ENCODE measurements at regions not wholly inside any gene's neighbourhood (a gene's known extent, or its start where the extent isn't known, plus 50 kb on each side); places are given as distances from the start of the nearest gene placed in this dataset.
"Not testable (repeated sequence)": the region's sequence is repeated elsewhere in the genome, so short reads cannot be mapped to it uniquely, and the experiment has no call there.

GRCh38 chr6:97939440-97940168 is 656.6 kb upstream of the MMS22L start:
- CTCF ChIA-PET: no interaction called here
- intact Hi-C loops (cut with DNase I, micrococcal nuclease): no loop called here
- Mint-ChIP-seq H3K9me3 (ENCODE audit: low read depth) (no peaks in the 10 kb centered on the region), H3K27ac (no peak overlapping the region), H3K4me1 (no peaks in the 10 kb centered on the region), H3K27me3 (no peaks in the 10 kb centered on the region), H3K4me3 (no peak overlapping the region), H3K36me3 (ENCODE audit: low read depth) (no peaks in the 10 kb centered on the region)
- ATAC-seq: no peak
- no peak for DNase-seq
- POLR2A ChIA-PET: no interaction called here

GRCh38 chr6:97947841-97948240 is 664.8 kb upstream of the MMS22L start:
- intact Hi-C loops (cut with DNase I, micrococcal nuclease): no loop called here
- H3K36me3 Mint-ChIP-seq (ENCODE audit: low read depth): no peaks in the 10 kb centered on the region
- CTCF ChIA-PET: no interaction called here
- ATAC-seq (no peak), DNase-seq (no peak)
- H3K4me1 Mint-ChIP-seq: no peaks in the 10 kb centered on the region
- no peaks in the 10 kb centered on the region for H3K27me3 Mint-ChIP-seq
- POLR2A ChIA-PET: no interaction called here
- H3K9me3 Mint-ChIP-seq (ENCODE audit: low read depth): no peaks in the 10 kb centered on the region
- H3K4me3 Mint-ChIP-seq: no peak overlapping the region
- H3K27ac Mint-ChIP-seq: no peak overlapping the region

GRCh38 chr6:97958134-97958533 is 675.1 kb upstream of the MMS22L start:
- intact Hi-C loops (cut with DNase I, micrococcal nuclease): no loop called here
- Mint-ChIP-seq H3K27ac (no peak overlapping the region), H3K9me3 (ENCODE audit: low read depth) (peaks cover 2% of the 10 kb centered on the region), H3K27me3 (no peaks in the 10 kb centered on the region), H3K4me1 (no peaks in the 10 kb centered on the region), H3K36me3 (ENCODE audit: low read depth) (no peaks in the 10 kb centered on the region), H3K4me3 (no peak overlapping the region)
- POLR2A ChIA-PET: no interaction called here
- DNase-seq (no peak), ATAC-seq (no peak)
- CTCF ChIA-PET: no interaction called here

- intact Hi-C loops (cut with DNase I, micrococcal nuclease): no loop called here
These were observed 680.2 kb upstream of the MMS22L start for GRCh38 chr6:97963193-97963592.

GRCh38 chr6:97969065-97969464 is 686.0 kb upstream of the MMS22L start:
- intact Hi-C loops (cut with DNase I, micrococcal nuclease): no loop called here

More at GRCh38 chr6:97963193-97963592, 680.2 kb upstream of the MMS22L start:
- Mint-ChIP-seq H3K27me3 (no peaks in the 10 kb centered on the region), H3K36me3 (ENCODE audit: low read depth) (no peaks in the 10 kb centered on the region), H3K4me1 (no peaks in the 10 kb centered on the region), H3K4me3 (no peak overlapping the region), H3K27ac (no peak overlapping the region), H3K9me3 (ENCODE audit: low read depth) (peaks cover 4% of the 10 kb centered on the region)
- no peak for ATAC-seq
- no peak for DNase-seq
- POLR2A ChIA-PET: no interaction called here
- CTCF ChIA-PET: no interaction called here

GRCh38 chr6:97977084-97977483 is 694.1 kb upstream of the MMS22L start:
- ATAC-seq (no peak), DNase-seq (no peak)
- Mint-ChIP-seq H3K36me3 (ENCODE audit: low read depth) (no peaks in the 10 kb centered on the region), H3K27ac (no peak overlapping the region), H3K4me3 (no peak overlapping the region), H3K4me1 (no peaks in the 10 kb centered on the region), H3K9me3 (ENCODE audit: low read depth) (no peaks in the 10 kb centered on the region), H3K27me3 (no peaks in the 10 kb centered on the region)
- POLR2A ChIA-PET: no interaction called here
- CTCF ChIA-PET: no interaction called here
- intact Hi-C loops (cut with DNase I, micrococcal nuclease): no loop called here

More at GRCh38 chr6:97969065-97969464, 686.0 kb upstream of the MMS22L start:
- H3K4me1 Mint-ChIP-seq: no peaks in the 10 kb centered on the region
- H3K27ac Mint-ChIP-seq: no peak overlapping the region
- POLR2A ChIA-PET: no interaction called here
- no peak overlapping the region for H3K4me3 Mint-ChIP-seq
- no peak for DNase-seq
- no peak for ATAC-seq
- no peaks in the 10 kb centered on the region for H3K36me3 Mint-ChIP-seq (ENCODE audit: low read depth)
- CTCF ChIA-PET: no interaction called here
- no peaks in the 10 kb centered on the region for H3K27me3 Mint-ChIP-seq
- H3K9me3 Mint-ChIP-seq (ENCODE audit: low read depth): peaks cover 4% of the 10 kb centered on the region

- intact Hi-C loops (cut with DNase I, micrococcal nuclease): no loop called here
- CTCF ChIA-PET: no interaction called here
- no peak overlapping the region for H3K27ac Mint-ChIP-seq
- H3K4me1 Mint-ChIP-seq: no peaks in the 10 kb centered on the region
- POLR2A ChIA-PET: no interaction called here
- H3K9me3 Mint-ChIP-seq (ENCODE audit: low read depth): no peaks in the 10 kb centered on the region
- H3K27me3 Mint-ChIP-seq: no peaks in the 10 kb centered on the region
- no peak for DNase-seq
- H3K4me3 Mint-ChIP-seq: no peak overlapping the region
- no peaks in the 10 kb centered on the region for H3K36me3 Mint-ChIP-seq (ENCODE audit: low read depth)
- no peak for ATAC-seq
These were observed 695.8 kb upstream of the MMS22L start for GRCh38 chr6:97978855-97979271.

GRCh38 chr6:97979285-97979684 is 696.3 kb upstream of the MMS22L start:
- intact Hi-C loops (cut with DNase I, micrococcal nuclease); H3K9me3 Mint-ChIP-seq (ENCODE audit: low read depth); H3K27me3 Mint-ChIP-seq; H3K27ac Mint-ChIP-seq; DNase-seq; H3K4me1 Mint-ChIP-seq; CTCF ChIA-PET; H3K36me3 Mint-ChIP-seq (ENCODE audit: low read depth); H3K4me3 Mint-ChIP-seq; ATAC-seq; POLR2A ChIA-PET: not testable (repeated sequence)

- CTCF ChIA-PET: no interaction called here
- intact Hi-C loops (cut with DNase I, micrococcal nuclease): no loop called here
- DNase-seq: no peak
- no peak for ATAC-seq
- POLR2A ChIA-PET: no interaction called here
- no peaks in the 10 kb centered on the region for H3K4me1 Mint-ChIP-seq
- H3K27ac Mint-ChIP-seq: no peak overlapping the region
- no peaks in the 10 kb centered on the region for H3K27me3 Mint-ChIP-seq
- H3K9me3 Mint-ChIP-seq (ENCODE audit: low read depth): no peaks in the 10 kb centered on the region
- no peaks in the 10 kb centered on the region for H3K36me3 Mint-ChIP-seq (ENCODE audit: low read depth)
- H3K4me3 Mint-ChIP-seq: no peak overlapping the region
These were observed 706.4 kb upstream of the MMS22L start for GRCh38 chr6:97989451-97989850.

GRCh38 chr6:97995158-97995557 is 712.1 kb upstream of the MMS22L start:
- ChIA-PET CTCF (no interaction called here), POLR2A (no interaction called here)
- no peaks in the 10 kb centered on the region for H3K4me1 Mint-ChIP-seq
- no peaks in the 10 kb centered on the region for H3K9me3 Mint-ChIP-seq (ENCODE audit: low read depth)
- intact Hi-C loops (cut with DNase I, micrococcal nuclease): no loop called here
- no peak overlapping the region for H3K27ac Mint-ChIP-seq
- no peak for DNase-seq
- no peaks in the 10 kb centered on the region for H3K27me3 Mint-ChIP-seq
- H3K36me3 Mint-ChIP-seq (ENCODE audit: low read depth): no peaks in the 10 kb centered on the region
- no peak overlapping the region for H3K4me3 Mint-ChIP-seq
- no peak for ATAC-seq

GRCh38 chr6:98002678-98003077 is 719.7 kb upstream of the MMS22L start:
- POLR2A ChIA-PET: no interaction called here
- no peaks in the 10 kb centered on the region for H3K36me3 Mint-ChIP-seq (ENCODE audit: low read depth)

GRCh38 chr6:98014442-98015201 is 731.6 kb upstream of the MMS22L start:
- ATAC-seq (no peak), DNase-seq (no peak)
- no peaks in the 10 kb centered on the region for H3K9me3 Mint-ChIP-seq (ENCODE audit: low read depth)
- POLR2A ChIA-PET: no interaction called here
- intact Hi-C loops (cut with DNase I, micrococcal nuclease): no loop called here
- H3K4me1 Mint-ChIP-seq: no peaks in the 10 kb centered on the region
- CTCF ChIA-PET: no interaction called here
- no peaks in the 10 kb centered on the region for H3K27me3 Mint-ChIP-seq
- no peaks in the 10 kb centered on the region for H3K36me3 Mint-ChIP-seq (ENCODE audit: low read depth)
- no peak overlapping the region for H3K4me3 Mint-ChIP-seq
- no peak overlapping the region for H3K27ac Mint-ChIP-seq

More at GRCh38 chr6:98002678-98003077, 719.7 kb upstream of the MMS22L start:
- no peaks in the 10 kb centered on the region for H3K27me3 Mint-ChIP-seq
- intact Hi-C loops (cut with DNase I, micrococcal nuclease): no loop called here
- no peak for ATAC-seq
- H3K4me1 Mint-ChIP-seq: no peaks in the 10 kb centered on the region
- H3K4me3 Mint-ChIP-seq: no peak overlapping the region
- H3K27ac Mint-ChIP-seq: no peak overlapping the region
- CTCF ChIA-PET: no interaction called here
- peaks cover 3% of the 10 kb centered on the region for H3K9me3 Mint-ChIP-seq (ENCODE audit: low read depth)
- no peak for DNase-seq
